ENCODE measurements at regions not wholly inside any gene's neighbourhood (a gene's known extent, or its start where the extent isn't known, plus 50 kb on each side); places are given as distances from the start of the nearest gene placed in this dataset.

DNA sequence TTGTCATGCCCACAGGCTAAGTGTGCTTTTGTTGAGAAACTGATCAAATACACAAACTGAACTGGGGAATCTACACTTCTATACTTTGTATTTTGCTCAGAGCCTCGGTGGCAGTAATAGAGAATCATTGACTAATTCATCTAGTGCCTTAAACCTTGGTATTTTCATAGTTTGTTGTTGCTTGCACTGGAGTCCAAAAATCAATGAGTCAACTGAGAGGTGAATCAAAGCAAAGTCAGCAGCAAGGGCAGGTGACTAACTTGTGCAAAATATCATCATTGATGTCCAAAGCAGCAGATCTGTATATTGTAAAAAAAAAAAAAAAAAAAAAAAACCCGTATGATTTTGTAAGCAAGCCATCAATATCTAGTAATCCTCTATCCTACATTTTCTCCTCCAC is 296.4 kb downstream of the MAP2K6 start:
- no peak for TF ChIP-seq CTCF (IDR thresholded peaks at IDR 0.05)
- no peak for TF ChIP-seq POLR2A (IDR thresholded peaks at IDR 0.05)

Measured in breast epithelium (tissue), 3 donors.